Activated CD4-positive, alpha-beta T cell treated with anti-CD3 and anti-CD28 coated beads, Interleukin-10, Interleukin-2, amounts not matched to agents 100 ng/mL and 50 ng/mL, durations not matched to agents 16 hours and 8 hours (primary cell): ENCODE measurements at regions not wholly inside any gene's neighbourhood (a gene's known extent, or its start where the extent isn't known, plus 50 kb on each side); places are given as distances from the start of the nearest gene placed in this dataset.

Experiments used
- DNase-seq: peaks from one replicate; pipeline ENCODE4 v3.0.0-alpha.2; 2020

- DNase-seq, result no peak
Observed at GRCh38 chr1:182293119-182293589, 98.4 kb downstream of the GLUL start.

DNA sequence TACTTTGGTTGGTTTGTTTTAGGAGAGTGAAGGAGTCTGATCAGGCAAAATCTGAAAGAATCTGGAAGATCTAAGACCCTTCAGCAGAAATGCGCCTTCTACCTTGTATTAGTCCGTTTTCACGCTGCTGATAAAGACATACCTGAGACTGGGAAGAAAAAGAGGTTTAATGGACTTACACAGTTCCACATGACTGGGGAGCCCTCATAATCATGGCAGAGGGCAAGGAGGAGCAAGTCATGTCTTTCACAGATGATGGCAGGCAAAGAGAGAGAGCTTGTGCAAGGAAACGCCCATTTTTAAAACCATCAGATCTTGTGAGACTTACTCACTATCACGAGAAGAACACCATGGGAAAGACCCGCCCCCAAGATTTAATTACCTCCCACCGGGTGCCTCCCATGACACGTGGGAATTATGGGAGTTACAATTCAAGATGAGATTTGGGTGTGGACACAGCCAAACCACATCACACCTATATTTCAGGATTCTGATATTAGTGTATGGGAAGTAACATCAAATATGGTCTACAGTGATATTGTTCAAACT, 99.3 kb downstream of the GLUL start:
- no peak for DNase-seq

DNA sequence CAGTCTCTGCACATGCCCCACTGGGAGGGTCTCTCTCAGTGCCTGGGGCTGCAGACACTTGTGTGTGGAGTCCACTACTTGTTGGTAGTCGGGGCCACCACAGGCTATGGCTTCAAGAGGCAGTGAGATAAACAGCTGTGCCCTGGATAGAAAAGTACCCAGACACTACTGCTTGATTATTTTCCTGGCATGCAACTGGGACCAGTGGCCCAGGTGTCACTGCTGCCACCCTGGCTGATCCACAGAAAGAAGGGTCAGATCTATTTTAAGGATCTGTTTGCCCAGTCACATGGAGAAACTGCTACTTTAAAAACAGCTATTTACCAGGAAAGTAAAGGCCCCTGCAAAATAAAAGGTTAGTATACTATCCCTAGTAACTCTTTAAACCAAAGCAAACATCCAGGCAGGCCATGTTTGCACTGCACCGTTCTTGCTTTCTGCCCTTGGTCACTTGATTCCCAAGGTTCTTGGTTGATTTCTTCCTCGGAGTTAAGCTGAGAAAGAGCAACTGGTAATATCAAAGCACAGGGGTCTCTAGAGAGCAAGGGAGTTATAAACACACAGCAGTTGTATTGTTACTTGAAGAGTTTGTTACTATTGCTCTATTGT, 99.9 kb downstream of the GLUL start:
- no peak for DNase-seq

DNA sequence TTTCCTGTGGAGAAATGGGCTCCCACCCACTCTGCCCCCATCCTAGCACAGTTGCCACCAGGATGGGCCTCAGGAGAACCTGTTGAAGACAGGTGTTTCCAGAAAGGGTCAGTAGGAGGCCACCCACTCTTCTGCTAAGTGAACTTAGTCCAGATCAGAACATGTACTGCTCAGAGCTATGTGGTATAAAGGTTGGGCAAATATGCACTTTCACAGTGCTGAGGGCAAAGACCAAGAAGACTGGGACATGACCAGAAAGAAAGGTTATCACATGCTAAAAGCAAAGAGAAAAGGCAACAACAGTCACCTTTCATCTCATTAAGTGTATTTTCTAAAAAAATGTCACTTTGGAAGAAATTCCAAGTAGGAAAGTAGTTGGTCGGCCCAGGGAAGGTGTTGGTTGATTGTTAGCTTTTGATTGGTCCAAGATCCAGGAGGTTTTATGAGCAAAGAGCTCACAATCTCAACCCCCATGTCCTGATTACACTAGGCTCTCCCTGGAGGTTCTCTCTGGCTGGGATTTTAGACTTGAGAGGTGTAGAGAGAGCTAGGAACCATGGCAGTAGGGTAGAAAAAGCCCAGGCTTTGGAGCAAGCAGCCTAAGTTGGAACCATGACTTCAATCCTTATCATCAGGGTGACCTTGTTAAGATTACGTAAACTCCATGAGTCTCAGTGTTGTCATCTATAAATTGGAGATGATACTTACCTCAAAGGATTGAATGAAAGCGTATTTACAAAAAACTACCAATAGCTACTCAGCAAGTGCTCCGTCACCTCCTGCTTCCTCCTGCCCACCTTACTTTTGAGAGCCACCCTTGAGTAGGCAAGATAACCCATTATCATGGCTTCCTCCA, 102.6 kb downstream of the GLUL start:
- no peak for DNase-seq

- DNase-seq, result no peak
Observed at GRCh38 chr1:182286761-182287160, 104.8 kb downstream of the GLUL start.

DNA sequence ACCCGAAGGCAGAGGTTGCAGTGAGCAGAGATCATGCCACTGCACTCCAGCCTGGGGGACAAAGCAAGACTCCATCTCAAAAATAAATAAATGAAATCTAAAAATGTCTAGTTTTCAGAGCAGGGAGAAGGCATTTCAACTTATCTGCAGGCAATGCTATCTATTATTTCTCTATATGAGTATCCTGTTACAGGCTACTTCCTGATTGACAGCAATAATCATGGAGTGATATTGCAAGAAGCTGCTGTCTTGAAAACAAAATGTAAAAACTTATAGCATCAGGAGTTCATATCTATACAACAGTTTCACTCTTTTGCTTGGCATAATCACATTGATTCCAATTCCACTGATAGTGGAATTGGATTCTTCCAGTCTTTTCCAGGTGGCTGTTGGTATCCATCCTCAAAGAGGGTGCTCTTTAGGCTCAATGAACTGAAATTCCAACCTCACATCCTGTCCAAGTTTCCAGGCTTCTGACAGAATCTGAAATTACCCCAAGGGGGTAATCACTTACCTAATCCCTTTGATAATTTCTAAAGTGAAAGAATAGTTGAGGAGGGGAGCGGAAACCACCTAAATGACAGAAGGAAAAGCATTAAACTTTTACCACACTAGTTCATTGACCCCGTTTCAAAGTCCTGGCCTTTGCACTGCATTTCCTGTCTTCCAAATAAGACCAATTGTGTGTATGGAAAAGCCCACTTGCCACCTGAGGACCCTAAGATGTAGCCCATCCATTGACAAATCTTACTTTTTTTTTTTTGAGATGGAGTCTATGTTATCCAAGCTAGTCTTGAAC, 107.6 kb downstream of the GLUL start:
- no peak for DNase-seq

GRCh38 chr1:182281541-182281940, 110.0 kb downstream of the GLUL start:
- no peak for DNase-seq

DNA sequence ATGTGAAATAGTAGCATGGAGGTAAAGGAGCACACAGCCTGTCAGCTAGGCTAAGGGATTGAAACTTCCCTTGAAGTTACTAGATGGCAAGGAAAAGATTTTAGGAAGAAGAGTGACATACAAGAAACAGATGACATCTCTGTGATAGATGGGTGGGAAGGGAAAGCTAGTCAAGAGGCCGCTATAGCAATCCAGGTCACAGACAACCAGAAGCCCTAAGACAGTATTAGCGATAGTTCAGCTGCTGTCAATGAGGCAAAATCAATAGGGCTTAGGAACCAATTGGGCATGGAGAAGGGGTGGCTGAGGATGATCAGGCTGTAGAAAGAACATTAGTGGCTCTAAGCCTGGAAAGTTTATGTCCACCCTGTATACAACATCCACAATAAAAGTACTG, 111.1 kb downstream of the GLUL start:
- no peak for DNase-seq

GRCh38 chr1:182279724-182280503, 111.7 kb downstream of the GLUL start:
- DNase-seq, result no peak

- DNase-seq, result no peak
Observed at GRCh38 chr1:182279302-182279701, 112.3 kb downstream of the GLUL start.

DNA sequence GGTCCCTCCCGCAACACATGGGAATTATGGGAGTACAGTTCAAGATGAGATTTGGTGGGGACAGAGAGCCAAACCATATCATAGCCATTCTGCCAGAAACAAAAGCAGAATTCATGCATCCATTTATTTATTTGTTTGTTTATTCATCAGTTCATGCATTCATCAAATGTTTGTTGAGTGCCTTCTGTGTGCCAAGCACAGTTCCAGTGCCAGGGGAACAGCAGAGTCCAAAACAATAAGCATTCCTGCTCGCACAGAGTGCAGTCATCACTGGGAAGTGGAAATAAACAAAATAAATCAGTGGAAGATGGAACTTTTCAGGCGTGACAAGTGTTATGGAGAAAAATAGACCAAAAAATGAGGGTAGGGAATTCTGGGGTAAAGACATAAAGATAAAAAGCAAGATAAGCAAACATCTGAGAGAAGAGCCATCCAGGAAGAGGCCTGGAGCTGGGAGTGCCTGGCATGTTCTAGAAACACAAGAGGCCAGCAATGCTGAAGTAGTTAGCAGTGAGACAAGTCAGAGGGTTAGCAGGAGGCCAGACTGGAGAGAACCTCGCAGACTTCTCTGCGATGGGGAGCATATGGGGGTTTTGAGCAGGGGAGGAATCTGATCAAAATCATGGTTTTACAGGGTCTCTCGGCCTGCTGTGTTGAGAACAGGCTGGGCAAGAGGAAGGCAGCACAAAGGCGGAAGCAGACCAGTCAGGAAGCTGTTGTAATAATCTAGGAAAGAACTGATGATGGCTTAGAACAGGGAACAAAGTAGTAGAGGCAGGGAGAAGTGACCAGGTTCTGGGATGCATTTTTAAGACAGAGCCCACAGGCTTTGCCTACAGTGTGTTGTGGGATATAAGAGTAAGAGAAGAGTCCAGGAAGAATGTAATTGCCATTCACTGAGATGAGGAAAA, 113.2 kb downstream of the GLUL start:
- DNase-seq, result no peak

DNA sequence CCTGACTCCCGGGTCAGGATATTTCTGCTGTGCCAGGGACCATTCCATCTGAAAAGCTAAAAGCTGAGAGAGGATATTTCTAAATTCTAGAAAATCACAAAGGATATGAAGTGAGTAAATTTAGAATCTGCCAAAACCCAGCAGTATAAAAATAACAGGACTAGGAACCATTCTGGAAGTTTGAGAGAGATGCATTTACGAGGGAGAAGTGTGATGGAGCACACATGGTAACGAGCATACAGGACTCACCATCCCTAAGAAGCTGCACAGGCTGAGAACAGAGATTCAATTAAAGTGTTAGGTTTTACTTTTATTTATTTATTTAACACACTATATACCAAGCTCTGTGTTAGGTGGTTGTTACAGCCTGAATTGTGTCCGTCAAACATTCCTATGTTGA, 116.3 kb downstream of the GLUL start:
- DNase-seq, result no peak

DNA sequence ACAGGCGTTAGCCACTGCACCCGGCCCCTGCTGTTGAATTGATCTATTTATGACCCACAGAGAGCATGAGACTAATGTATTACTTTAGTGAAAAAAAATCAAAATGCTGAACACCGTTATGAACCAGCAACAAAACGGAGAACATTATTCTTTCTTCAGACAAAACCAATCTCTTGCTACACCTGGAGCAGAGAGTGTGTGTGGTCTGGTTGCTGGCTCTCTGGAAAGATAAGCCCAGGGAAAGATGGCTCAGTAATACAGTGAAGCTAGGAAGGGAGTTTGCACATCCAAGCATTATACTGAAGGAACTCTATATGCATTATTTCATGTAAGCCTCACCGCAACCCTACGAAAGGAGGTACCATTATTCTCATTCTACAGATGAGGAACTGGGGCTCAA, 117.0 kb downstream of the GLUL start:
- no peak for DNase-seq

- DNase-seq, result no peak
Observed at GRCh38 chr1:182270731-182271130, 120.9 kb downstream of the GLUL start.

DNA sequence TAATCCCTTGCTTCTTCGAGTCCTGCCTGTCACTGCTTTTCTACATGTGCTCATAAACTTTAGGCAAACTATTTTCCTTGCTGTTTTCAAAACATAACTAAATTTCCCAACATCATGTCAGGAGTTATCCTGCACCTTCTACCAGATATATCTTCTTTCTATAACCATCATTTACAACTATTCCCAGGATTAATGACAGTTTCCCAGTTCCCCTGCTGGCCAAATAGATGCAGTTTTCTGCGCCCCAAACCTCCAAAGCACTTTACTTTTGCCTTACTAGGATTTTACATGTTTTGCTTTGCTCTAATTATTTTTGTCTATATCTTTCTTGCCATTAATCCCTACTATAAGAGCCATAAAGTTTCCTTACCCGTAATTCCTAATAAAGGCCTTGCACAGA, 122.5 kb downstream of the GLUL start:
- DNase-seq, result no peak

- no peak for DNase-seq
Observed at GRCh38 chr1:182268669-182269068, 122.9 kb downstream of the GLUL start.

GRCh38 chr1:182264185-182264584, 127.4 kb downstream of the GLUL start:
- DNase-seq, result no peak

DNA sequence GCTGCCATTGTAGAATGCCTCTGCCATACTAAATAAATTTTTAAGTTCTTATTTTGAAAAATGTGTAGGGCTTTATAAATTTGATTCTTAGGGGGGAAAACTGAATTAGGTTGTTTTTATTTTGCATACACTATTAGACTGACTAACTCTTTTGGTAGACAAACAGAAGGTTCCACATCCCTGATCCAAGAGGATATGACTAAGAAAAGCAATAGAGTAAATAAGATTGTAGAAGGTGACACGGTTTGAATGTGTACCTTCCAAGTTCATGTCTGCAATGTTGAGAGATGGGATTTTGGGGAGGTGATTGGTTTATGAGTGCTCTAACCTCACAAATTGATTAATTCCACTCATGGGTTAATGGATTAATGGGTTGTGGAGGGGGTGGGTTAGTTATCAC, 127.9 kb downstream of the GLUL start:
- DNase-seq, result no peak

DNA sequence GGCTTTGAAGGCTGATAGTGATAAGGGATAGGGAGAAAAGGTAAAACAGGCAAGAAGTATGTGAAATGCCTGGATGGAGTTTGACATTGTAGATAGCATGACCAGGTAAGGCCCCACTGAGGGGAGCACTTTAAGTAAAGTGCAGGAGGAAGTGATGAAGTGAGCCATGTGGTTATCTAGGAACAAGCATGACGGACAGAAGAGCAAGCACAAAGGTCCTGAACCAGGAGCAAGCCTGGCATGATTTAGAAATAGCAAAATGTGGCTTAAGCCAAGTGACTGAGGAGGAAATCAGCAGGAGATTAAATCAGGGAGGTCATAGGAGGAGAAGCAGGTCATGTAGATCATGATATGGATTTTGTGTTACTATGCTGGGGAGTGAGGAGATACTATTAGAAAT, 129.2 kb downstream of the GLUL start:
- no peak for DNase-seq

GRCh38 chr1:182261655-182262054, 129.9 kb downstream of the GLUL start:
- DNase-seq, result no peak

GRCh38 chr1:182260516-182260915, 131.1 kb downstream of the GLUL start:
- DNase-seq, result no peak
